Body of pancreas (tissue), 4 donors: ENCODE measurements at regions not wholly inside any gene's neighbourhood (a gene's known extent, or its start where the extent isn't known, plus 50 kb on each side); places are given as distances from the start of the nearest gene placed in this dataset.

ENCODE experiments used
- ATAC-seq: fragments of 150-250 bp; one replicate; pipeline ENCODE4 v1.9.1; 2016
- DNase-seq, 4 donors: peaks; one replicate each; pipeline ENCODE4 v3.0.0-alpha.2; 2019
- H3K27ac ChIP-seq, 4 donors: fragments of 200-600 bp; sonication (generic); 1 replicate in 3 of 4; 2 replicates in 1 of 4; pipeline versions ENCODE4 v1.5.1 to v1.6.1; 2016 to 2019; ENCODE audit warnings: mild to moderate bottlenecking in 1 of 4, mixed read lengths in 1 of 4, moderate library complexity in 1 of 4
- H3K27me3 ChIP-seq, 2 donors: fragments of 200-600 bp; sonication (generic); one replicate each; pipeline ENCODE4 v1.6.0; 2016; ENCODE audit warnings: mild to moderate bottlenecking in 1 of 2
- H3K36me3 ChIP-seq, 2 donors: fragments of 200-600 bp; sonication (generic); replicated peaks in 1 of 2; 2 replicates each; pipeline ENCODE4 v1.5.1; 2016; ENCODE audit warnings: low read depth in 2 of 2; ENCODE audit not compliant: insufficient read depth in 1 of 2
- H3K4me1 ChIP-seq: fragments of 200-600 bp; sonication (generic); one replicate; pipeline ENCODE4 v1.6.0; 2016
- H3K4me3 ChIP-seq, 2 donors: fragments of 200-600 bp; sonication (generic); 1 replicate in 1 of 2; 2 replicates in 1 of 2; pipeline ENCODE4 v1.5.1; 2016 to 2019
- H3K9me3 ChIP-seq, 3 donors: fragments of 200-600 bp; sonication (generic); 1 replicate in 2 of 3; 2 replicates in 1 of 3; pipeline ENCODE4 v1.5.1; 2016
- POLR2A ChIP-seq, 3 donors: fragments of 450-650 bp; IDR thresholded peaks; one replicate each; pipeline ENCODE4 v1.6.1; 2016; ENCODE audit warnings: antibody characterized with exemption in 3 of 3, mild to moderate bottlenecking in 2 of 3
- WGBS, 2 donors: methylation state at CpG; one replicate each; pipeline ENCODE4 v1.1.5; 2017; 5-methylcytosine and 5-hydroxymethylcytosine counted together
- intact Hi-C: fragments of 100-400 bp; cut with DNase I; formaldehyde crosslinking; loops from one replicate; pipeline ENCODE4 v1.15.1; 2023
- TF ChIP-seq, protein P1 (sequence below), 7 experiments: fragments of 450-650 bp in 4 of 7; fragments of 200-600 bp in 3 of 7; sonication (generic) in 3 of 7; IDR thresholded peaks; one replicate each; pipeline ENCODE4 v1.5.1; 2016 to 2019; ENCODE audit warnings: antibody characterized with exemption in 7 of 7

DNA sequence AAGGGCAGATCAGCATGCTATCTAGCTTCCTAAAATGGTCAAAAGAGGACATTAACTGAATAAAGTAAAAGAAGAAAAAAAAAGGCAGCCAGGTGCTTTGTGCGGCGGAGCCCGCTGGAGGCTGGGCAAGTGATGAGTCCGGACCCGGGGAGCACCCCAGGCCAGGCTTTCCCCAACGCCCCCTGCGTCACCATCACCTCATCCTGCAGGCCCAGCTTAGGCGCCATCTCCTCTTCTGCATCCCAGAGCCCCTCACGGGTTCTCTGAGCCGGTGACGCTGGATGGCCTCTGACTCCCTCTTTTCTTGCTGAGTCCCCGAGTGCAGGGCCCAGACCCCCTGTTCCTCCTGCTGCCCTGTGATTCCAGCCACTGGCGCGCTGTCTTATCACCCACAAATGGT, 250.1 kb downstream of the TBXT start:
- Histone ChIP-seq H3K4me1 (no peaks in the 10 kb centered on the region), H3K9me3 (no peaks in the 10 kb centered on the region), H3K27ac (no peak overlapping the region), H3K4me3 (no peak overlapping the region), H3K27me3 (no peaks in the 10 kb centered on the region), H3K36me3 (no peaks in the 10 kb centered on the region)
- WGBS, 2 donors = 74 to 79% methylated on average over 14 of the region's 14 CpGs
- ATAC-seq (no peak), DNase-seq (no peak)
- no peak for TF ChIP-seq POLR2A (IDR thresholded peaks at IDR 0.05)
- TF ChIP-seq, protein P1, sequence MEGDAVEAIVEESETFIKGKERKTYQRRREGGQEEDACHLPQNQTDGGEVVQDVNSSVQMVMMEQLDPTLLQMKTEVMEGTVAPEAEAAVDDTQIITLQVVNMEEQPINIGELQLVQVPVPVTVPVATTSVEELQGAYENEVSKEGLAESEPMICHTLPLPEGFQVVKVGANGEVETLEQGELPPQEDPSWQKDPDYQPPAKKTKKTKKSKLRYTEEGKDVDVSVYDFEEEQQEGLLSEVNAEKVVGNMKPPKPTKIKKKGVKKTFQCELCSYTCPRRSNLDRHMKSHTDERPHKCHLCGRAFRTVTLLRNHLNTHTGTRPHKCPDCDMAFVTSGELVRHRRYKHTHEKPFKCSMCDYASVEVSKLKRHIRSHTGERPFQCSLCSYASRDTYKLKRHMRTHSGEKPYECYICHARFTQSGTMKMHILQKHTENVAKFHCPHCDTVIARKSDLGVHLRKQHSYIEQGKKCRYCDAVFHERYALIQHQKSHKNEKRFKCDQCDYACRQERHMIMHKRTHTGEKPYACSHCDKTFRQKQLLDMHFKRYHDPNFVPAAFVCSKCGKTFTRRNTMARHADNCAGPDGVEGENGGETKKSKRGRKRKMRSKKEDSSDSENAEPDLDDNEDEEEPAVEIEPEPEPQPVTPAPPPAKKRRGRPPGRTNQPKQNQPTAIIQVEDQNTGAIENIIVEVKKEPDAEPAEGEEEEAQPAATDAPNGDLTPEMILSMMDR (IDR thresholded peaks at IDR 0.05) = no peak
- intact Hi-C loops = no loop called here

DNA sequence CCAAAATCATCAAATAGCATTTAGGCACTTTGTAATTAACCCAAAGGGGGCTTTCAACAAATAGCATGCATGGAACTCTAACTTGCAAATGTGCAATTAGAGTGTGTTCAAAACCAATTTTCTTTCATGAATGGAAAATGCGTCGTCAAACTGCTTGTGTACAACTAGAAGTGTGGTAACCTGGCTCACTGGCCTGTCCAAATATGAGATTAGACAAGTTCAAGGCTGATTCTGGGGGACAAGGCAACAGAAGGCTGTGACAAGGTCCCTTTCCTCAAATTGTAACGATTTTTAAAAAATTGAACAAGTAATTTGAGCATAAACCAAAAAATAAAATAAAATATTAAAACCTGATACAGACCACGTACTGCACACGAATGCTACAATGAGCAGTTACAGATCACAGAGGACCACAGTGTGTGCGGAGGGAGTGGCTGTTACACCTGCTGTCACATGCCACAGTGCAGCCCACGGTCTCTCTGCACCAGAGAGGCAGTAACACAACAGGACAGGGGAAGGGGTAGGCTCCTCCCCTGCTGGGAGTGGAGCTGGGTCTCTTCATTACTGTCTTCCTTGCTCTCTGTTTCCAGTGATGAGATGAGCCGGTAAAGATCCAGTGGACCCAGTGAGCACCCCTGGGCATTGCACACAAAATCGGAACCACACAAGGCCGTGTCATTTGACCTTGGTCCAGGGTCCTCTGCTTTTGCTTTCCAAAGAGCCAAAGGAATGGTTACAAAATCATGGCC, 252.2 kb upstream of the PDE10A start:
- H3K36me3 ChIP-seq = no peaks in the 10 kb centered on the region
- H3K4me1 ChIP-seq = no peaks in the 10 kb centered on the region
- intact Hi-C loops = no loop called here
- H3K9me3 ChIP-seq = no peaks in the 10 kb centered on the region
- no peaks in the 10 kb centered on the region for H3K27me3 ChIP-seq
- ATAC-seq = no peak
- WGBS, 2 donors = 59 to 61% methylated on average over 10 of the region's 10 CpGs
- DNase-seq = no peak
- no peak overlapping the region for H3K27ac ChIP-seq
- H3K4me3 ChIP-seq = no peak overlapping the region
- no peak for TF ChIP-seq POLR2A (IDR thresholded peaks at IDR 0.05)
- TF ChIP-seq, protein P1 (IDR thresholded peaks at IDR 0.05) = no peak

DNA sequence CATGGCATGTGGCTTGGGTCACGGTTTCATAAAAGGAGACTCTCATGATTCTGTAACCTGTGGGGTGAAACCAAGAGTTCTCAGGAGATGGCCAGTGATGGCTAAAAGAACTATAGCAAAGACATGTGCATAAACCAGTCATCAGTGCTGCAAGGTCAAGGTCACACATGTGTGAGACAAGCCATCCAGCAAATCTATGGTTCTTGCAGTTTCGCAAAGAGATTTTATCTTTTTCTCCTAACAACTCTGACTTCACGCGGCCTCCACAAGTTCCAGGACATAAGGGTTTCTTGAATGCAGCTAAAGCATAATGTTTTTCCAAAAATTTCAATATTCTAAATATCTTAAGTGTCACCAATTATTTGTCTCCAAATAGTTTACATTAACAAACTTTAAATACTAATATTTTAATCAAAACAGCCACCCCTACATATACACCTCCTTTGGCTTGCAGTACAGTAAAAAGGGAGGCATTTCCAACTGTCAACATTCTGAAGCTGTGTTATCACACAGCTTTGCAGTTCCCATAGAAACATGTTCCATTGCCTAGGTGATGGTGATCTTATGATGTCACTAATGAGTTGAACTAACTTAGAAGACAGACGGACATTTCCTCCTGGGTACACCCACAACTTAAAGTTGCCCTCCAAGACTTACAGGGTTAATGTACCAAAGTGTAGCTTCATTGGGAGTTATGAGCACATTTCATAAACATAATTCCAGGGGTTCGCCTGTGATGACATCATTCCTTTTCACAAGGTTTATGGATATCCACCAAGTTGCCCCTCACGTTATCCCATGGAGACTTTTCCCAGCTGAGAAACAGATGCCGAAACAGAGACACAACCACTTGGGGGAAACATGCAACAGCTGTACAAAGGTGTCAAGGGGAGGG, 250.9 kb upstream of the PDE10A start:
- intact Hi-C loops = no loop called here
- no peak for ATAC-seq
- TF ChIP-seq, protein P1 (IDR thresholded peaks at IDR 0.05) = no peak
- no peak for TF ChIP-seq POLR2A (IDR thresholded peaks at IDR 0.05)
- no peaks in the 10 kb centered on the region for H3K27me3 ChIP-seq
- WGBS, 2 donors = 59 to 60% methylated on average over 8 of the region's 8 CpGs
- H3K36me3 ChIP-seq = no peaks in the 10 kb centered on the region
- no peaks in the 10 kb centered on the region for H3K4me1 ChIP-seq
- no peak overlapping the region for H3K27ac ChIP-seq
- DNase-seq = no peak
- H3K9me3 ChIP-seq = no peaks in the 10 kb centered on the region
- no peak overlapping the region for H3K4me3 ChIP-seq

DNA sequence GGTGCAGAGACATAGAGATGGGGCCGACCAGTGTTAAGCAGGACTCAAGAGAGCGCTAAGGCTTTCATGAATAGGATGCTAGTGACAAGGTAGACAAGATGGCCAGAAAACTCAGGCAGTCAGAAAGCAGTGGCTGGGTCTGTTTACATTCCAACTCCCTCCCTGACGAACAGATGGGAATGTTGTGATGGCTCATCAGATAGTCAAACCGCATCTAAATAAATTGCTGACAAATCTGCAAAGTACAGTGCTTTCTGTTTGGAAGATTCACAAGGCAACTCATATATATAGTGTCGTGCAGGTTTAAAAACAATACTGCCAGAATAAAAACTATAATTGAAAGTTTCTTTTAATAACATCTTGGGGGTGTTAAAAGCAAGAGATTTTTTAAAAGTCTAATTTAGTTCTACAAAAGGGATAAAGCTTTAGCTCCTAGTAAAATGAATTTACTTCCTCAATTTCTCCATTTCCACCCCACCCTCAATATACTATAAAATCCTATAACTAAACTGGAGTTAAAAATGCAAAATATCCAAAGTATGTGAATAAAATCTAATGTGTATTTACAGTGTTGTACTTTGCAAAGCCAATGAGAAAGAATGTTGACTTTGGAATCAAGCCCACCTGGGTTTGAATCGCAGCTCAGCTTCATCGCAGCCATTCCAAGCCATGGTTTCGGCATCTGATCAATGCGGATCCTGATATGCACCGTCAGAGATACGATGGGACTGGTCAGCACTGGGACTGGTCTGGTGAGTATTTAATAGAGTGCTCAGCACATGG, 247.3 kb upstream of the PDE10A start:
- no peaks in the 10 kb centered on the region for H3K36me3 ChIP-seq
- no peaks in the 10 kb centered on the region for H3K27me3 ChIP-seq
- ATAC-seq = no peak
- intact Hi-C loops = no loop called here
- WGBS, 2 donors = 30 to 44% methylated on average over 11 of the region's 11 CpGs
- no peak for TF ChIP-seq POLR2A (IDR thresholded peaks at IDR 0.05)
- TF ChIP-seq, protein P1 (IDR thresholded peaks at IDR 0.05) = no peak
- H3K9me3 ChIP-seq = no peaks in the 10 kb centered on the region
- no peak overlapping the region for H3K27ac ChIP-seq
- H3K4me3 ChIP-seq = no peak overlapping the region
- no peak for DNase-seq
- no peaks in the 10 kb centered on the region for H3K4me1 ChIP-seq
